ENCODE measurements at regions not wholly inside any gene's neighbourhood (a gene's known extent, or its start where the extent isn't known, plus 50 kb on each side); places are given as distances from the start of the nearest gene placed in this dataset.

GRCh38 chr6:14063756-14064155 lies 53.8 kb upstream of the CD83 start:
- DNase-seq (ENCODE audit: low read depth in 4 of 4, low spot score in 1 of 4): no peak

- no peak for DNase-seq (ENCODE audit: low read depth in 4 of 4, low spot score in 1 of 4)
Measured at GRCh38 chr6:14065350-14065749, 52.2 kb upstream of the CD83 start.

GRCh38 chr6:14066782-14067406 lies 50.7 kb upstream of the CD83 start:
- no peak for DNase-seq (ENCODE audit: low read depth in 4 of 4, low spot score in 1 of 4)

GRCh38 chr6:14067656-14068055 lies 49.9 kb upstream of the CD83 start:
- DNase-seq (ENCODE audit: low read depth in 4 of 4, low spot score in 1 of 4): no peak

Data from stimulated activated CD4-positive, alpha-beta T cell treated with anti-CD3 and anti-CD28 coated beads, Interleukin-1b, Interleukin-23, amount 100 ng/mL, for 24 hours (primary cell).